ENCODE measurements at regions not wholly inside any gene's neighbourhood (a gene's known extent, or its start where the extent isn't known, plus 50 kb on each side); places are given as distances from the start of the nearest gene placed in this dataset.

- Histone ChIP-seq H3K9me3 (no peaks in the 10 kb centered on the region), H3K27ac (no peak overlapping the region), H3K4me1 (peaks cover 6 to 49% (median 37%) of the 10 kb centered on the region in 12 donors), H3K27me3 (no peaks in the 10 kb centered on the region), H3K4me3 (no peak overlapping the region), H3K36me3 (peaks cover 0 to 3% (median 0%) of the 10 kb centered on the region in 9 donors)
- no peak for DNase-seq
- intact Hi-C loops (cut with DNase I), result no loop called here
- 85 to 90% (median 88%) methylated on average over 8 of the region's 8 CpGs for WGBS, 4 donors
- ATAC-seq, result no peak
- TF ChIP-seq POLR2A (IDR thresholded peaks at IDR 0.05), result no peak
- TF ChIP-seq CTCF (IDR thresholded peaks at IDR 0.05), result no peak
Observed at GRCh38 chr1:201672685-201673084, 133.8 kb downstream of the NAV1 start.

GRCh38 chr1:201673093-201673492 is 134.2 kb downstream of the NAV1 start:
- Histone ChIP-seq H3K36me3 (peaks cover 0 to 3% (median 0%) of the 10 kb centered on the region in 9 donors), H3K4me1 (peaks cover 6 to 51% (median 39%) of the 10 kb centered on the region in 12 donors), H3K4me3 (no peak overlapping the region), H3K27ac (no peak overlapping the region), H3K27me3 (no peaks in the 10 kb centered on the region), H3K9me3 (no peaks in the 10 kb centered on the region)
- no peak for TF ChIP-seq CTCF (IDR thresholded peaks at IDR 0.05)
- TF ChIP-seq POLR2A (IDR thresholded peaks at IDR 0.05), result no peak
- DNase-seq (no peak), ATAC-seq (no peak)
- 88 to 93% (median 91%) methylated on average over 9 of the region's 9 CpGs for WGBS, 4 donors
- intact Hi-C loops (cut with DNase I), result no loop called here

- TF ChIP-seq POLR2A (IDR thresholded peaks at IDR 0.05), result no peak
- TF ChIP-seq CTCF (IDR thresholded peaks at IDR 0.05), result no peak
- Histone ChIP-seq H3K36me3 (peaks cover 0 to 3% (median 0%) of the 10 kb centered on the region in 9 donors), H3K4me1 (peaks cover 6 to 59% (median 46%) of the 10 kb centered on the region in 12 donors), H3K9me3 (no peaks in the 10 kb centered on the region), H3K27ac (no peak overlapping the region), H3K27me3 (no peaks in the 10 kb centered on the region), H3K4me3 (no peak overlapping the region)
- 85 to 98% (median 96%) methylated on average over 5 of the region's 5 CpGs for WGBS, 4 donors
- intact Hi-C loops (cut with DNase I), result no loop called here
- DNase-seq (no peak), ATAC-seq (no peak)
Observed at GRCh38 chr1:201673915-201674314, 135.0 kb downstream of the NAV1 start.

GRCh38 chr1:201675143-201675542 is 136.2 kb downstream of the NAV1 start:
- Histone ChIP-seq H3K27ac (peak overlapping the region in 1 of 12 donors; percentile 48), H3K36me3 (peaks cover 0 to 3% (median 0%) of the 10 kb centered on the region in 9 donors), H3K27me3 (no peaks in the 10 kb centered on the region), H3K4me3 (no peak overlapping the region), H3K9me3 (no peaks in the 10 kb centered on the region), H3K4me1 (peaks cover 6 to 61% (median 46%) of the 10 kb centered on the region in 12 donors)
- ATAC-seq, result peak; percentile 66 to 85 (median 84)
- TF ChIP-seq POLR2A (IDR thresholded peaks at IDR 0.05) (no peak), CTCF (IDR thresholded peaks at IDR 0.05) (no peak)
- peak; percentile 54 to 77 (median 70) for DNase-seq
- intact Hi-C loops (cut with DNase I), result no loop called here
- WGBS, 4 donors, result 9 to 31% (median 18%) methylated on average over 5 of the region's 5 CpGs
